ENCODE measurements at regions not wholly inside any gene's neighbourhood (a gene's known extent, or its start where the extent isn't known, plus 50 kb on each side); places are given as distances from the start of the nearest gene placed in this dataset.
A peak's percentile ranks its signal among the peaks of the same experiment; 100 is the strongest.

DNA sequence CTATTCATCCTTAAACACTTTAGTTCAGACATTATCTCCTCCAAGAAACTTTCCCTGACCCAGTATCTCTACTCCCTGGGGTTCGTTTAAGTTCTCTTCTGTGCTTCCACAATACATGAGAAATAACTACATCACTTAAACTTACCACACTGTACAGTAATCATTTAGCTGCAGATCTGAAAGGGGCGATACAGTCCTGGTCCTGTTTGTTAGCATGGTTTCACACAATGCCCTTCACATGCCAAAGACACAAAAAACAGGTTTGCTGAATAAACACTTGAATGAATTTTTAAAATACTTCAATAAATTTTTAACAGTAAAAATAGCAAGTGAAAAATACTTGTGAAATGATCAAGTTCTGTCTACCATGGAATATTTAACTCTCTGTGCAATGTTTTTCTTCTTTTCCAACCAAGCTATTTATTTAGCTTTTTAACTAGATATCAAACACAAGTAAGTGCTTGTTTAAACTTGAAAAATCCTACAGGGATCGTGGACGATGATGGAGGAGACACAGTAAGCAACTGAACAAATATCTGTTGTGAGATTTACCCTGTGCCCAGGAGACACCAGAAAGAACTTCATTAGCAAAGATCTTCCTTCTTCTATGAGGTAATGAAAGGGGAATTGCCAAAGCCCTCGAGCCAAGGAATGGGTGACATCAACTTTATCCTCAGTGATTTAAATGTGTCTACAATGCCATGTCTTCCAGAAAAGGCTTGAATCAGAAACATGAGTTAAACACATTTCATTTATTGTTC lies 255.6 kb upstream of the GRIP1 start:
- intact Hi-C loops (cut with DNase I), result no loop called here
- Histone ChIP-seq H3K9me3 (ENCODE audit: control insufficient read depth in 2 of 3, insufficient read depth in 1 of 3, low read length in 3 of 3) (no peaks in the 10 kb centered on the region), H3K36me3 (ENCODE audit: control insufficient read depth in 2 of 3, insufficient read depth in 3 of 3, low read length in 3 of 3) (no peaks in the 10 kb centered on the region), H3K4me1 (ENCODE audit: control insufficient read depth in 2 of 3, insufficient read depth in 2 of 3, low read depth in 1 of 3, low read length in 3 of 3) (no peaks in the 10 kb centered on the region), H3K9ac (ENCODE audit: low read length in 3 of 3) (no peak overlapping the region), H3K27me3 (ENCODE audit: control insufficient read depth, insufficient read depth, low read length) (no peaks in the 10 kb centered on the region), H3K27ac (ENCODE audit: low read depth in 2 of 2, low read length in 2 of 2) (no peak overlapping the region), H3K4me3 (ENCODE audit: low read length in 3 of 3) (no peak overlapping the region)
- FAIRE-seq (no peak), DNase-seq (no peak)
- TF ChIP-seq CTCF (IDR thresholded peaks at IDR 0.05; ENCODE audit: borderline replicate concordance, extremely low read depth, insufficient read depth), result no peak

DNA sequence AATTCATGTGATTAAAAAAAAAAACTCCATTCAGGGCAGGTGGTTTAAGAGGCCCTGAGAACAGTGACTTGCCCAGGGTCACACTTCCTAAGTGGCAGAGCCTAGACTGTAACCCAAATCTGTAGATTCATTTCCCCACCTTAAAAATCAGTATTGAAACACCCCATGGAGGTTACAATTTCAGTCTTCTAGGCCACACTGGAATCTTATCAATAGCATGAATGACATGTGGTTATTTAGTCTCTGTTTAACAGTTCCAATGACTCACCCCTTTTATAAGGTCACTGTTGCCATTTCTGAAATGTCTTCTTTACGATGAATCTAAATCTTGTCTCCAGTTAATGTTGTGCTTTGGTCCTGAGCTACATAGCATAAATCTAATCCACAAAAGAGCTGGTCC lies 262.3 kb upstream of the GRIP1 start:
- FAIRE-seq, result no peak
- H3K4me3 ChIP-seq (ENCODE audit: low read length in 3 of 3), result no peak overlapping the region
- H3K27me3 ChIP-seq (ENCODE audit: control insufficient read depth, insufficient read depth, low read length), result no peaks in the 10 kb centered on the region
- H3K36me3 ChIP-seq (ENCODE audit: control insufficient read depth in 2 of 3, insufficient read depth in 3 of 3, low read length in 3 of 3), result no peaks in the 10 kb centered on the region
- H3K27ac ChIP-seq (ENCODE audit: low read depth in 2 of 2, low read length in 2 of 2), result no peak overlapping the region
- no peak for TF ChIP-seq CTCF (IDR thresholded peaks at IDR 0.05; ENCODE audit: borderline replicate concordance, extremely low read depth, insufficient read depth)
- no peak overlapping the region for H3K9ac ChIP-seq (ENCODE audit: low read length in 3 of 3)
- H3K4me1 ChIP-seq (ENCODE audit: control insufficient read depth in 2 of 3, insufficient read depth in 2 of 3, low read depth in 1 of 3, low read length in 3 of 3), result no peaks in the 10 kb centered on the region
- no peaks in the 10 kb centered on the region for H3K9me3 ChIP-seq (ENCODE audit: control insufficient read depth in 2 of 3, insufficient read depth in 1 of 3, low read length in 3 of 3)
- DNase-seq, result no peak
- intact Hi-C loops (cut with DNase I), result no loop called here

DNA sequence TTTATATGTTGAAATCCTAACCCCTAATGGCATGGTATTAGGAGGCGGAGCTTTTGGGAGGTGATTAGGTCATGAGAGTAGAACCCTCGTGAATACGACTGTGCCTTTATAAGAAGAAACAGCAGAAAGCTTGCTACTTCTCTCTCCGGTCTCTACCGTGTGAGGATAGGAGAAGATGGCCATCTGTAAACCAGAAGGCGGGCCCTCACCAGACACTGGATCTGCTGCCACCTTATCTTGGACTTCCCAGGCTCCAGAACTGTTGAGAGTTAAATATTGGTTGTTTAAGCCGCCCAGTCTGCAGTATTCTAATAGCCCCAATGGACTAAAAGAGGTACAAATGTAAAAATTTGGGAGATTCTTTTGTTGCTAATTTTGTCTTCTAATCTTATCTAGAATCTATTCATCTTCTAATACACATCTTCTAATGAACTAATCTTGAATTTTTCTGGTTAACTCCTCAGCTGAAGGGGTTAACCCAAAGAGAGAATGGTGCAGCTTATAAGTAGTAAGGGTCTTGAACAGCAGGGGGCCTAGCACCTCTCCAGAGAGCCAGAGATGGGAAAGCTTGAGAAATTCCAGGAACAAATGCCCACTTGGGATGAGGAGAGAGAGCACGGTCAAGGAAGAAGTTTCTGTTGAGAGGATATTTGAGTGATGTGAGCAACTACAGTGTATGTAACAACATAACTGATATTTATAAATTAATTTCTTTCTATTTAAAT lies 264.0 kb upstream of the GRIP1 start:
- no peaks in the 10 kb centered on the region for H3K4me1 ChIP-seq (ENCODE audit: control insufficient read depth in 2 of 3, insufficient read depth in 2 of 3, low read depth in 1 of 3, low read length in 3 of 3)
- H3K27ac ChIP-seq (ENCODE audit: low read depth in 2 of 2, low read length in 2 of 2), result no peak overlapping the region
- H3K36me3 ChIP-seq (ENCODE audit: control insufficient read depth in 2 of 3, insufficient read depth in 3 of 3, low read length in 3 of 3), result no peaks in the 10 kb centered on the region
- H3K9me3 ChIP-seq (ENCODE audit: control insufficient read depth in 2 of 3, insufficient read depth in 1 of 3, low read length in 3 of 3), result no peaks in the 10 kb centered on the region
- intact Hi-C loops (cut with DNase I), result no loop called here
- no peak overlapping the region for H3K4me3 ChIP-seq (ENCODE audit: low read length in 3 of 3)
- FAIRE-seq, result no peak
- peak in 1 of 5 donors; percentile 4 for DNase-seq
- H3K27me3 ChIP-seq (ENCODE audit: control insufficient read depth, insufficient read depth, low read length), result no peaks in the 10 kb centered on the region
- no peak for TF ChIP-seq CTCF (IDR thresholded peaks at IDR 0.05; ENCODE audit: borderline replicate concordance, extremely low read depth, insufficient read depth)
- H3K9ac ChIP-seq (ENCODE audit: low read length in 3 of 3), result no peak overlapping the region

Measured in kidney (tissue), 13 donors.